ENCODE measurements at regions not wholly inside any gene's neighbourhood (a gene's known extent, or its start where the extent isn't known, plus 50 kb on each side); places are given as distances from the start of the nearest gene placed in this dataset.

DNA sequence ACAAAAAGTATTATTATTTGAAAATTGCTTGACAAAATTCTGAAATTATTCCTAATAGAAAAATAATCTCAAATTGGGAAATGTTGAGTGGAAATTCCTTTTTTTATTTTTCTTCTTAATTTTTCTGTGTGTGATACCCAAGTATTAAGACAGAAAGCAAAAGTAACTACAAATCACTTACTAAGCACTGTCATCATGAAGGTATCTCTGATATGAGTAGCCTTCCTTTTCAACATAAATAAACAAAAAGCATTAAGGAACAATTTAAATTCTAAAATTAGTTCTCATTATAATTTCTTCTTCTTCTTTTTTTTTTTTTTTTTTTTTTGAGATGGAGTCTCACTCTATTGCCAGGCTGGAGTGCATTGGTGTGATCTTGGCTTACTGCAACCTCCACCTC lies 174.2 kb upstream of the RBMS1 start:
- TF ChIP-seq GATA3 (IDR thresholded peaks at IDR 0.05; ENCODE audit: low read depth, low read length) (no peak), GATA2 (IDR thresholded peaks at IDR 0.05; ENCODE audit: low read depth, low read length) (no peak)

DNA sequence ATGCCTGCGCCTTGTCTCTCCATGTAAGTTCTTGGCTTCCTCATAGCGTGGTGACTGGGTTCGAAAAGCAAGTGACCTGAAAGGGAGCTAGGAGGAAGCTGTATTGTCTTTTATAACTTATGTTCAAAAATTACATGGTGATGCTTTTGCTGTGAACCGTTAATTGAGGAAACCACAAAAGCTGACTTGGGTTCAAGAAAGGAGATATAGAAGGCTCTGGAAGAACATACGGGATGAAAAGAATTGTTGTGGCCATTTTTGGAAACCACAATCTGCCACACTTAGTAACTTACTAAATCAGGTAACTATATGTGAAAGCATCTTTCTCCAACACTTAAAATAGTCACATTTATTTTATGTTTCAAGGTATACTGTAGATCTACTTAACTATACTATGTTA lies 177.0 kb upstream of the RBMS1 start:
- TF ChIP-seq GATA2 (IDR thresholded peaks at IDR 0.05; ENCODE audit: low read depth, low read length), result no peak
- no peak for TF ChIP-seq GATA3 (IDR thresholded peaks at IDR 0.05; ENCODE audit: low read depth, low read length)

- TF ChIP-seq GATA2 (IDR thresholded peaks at IDR 0.05; ENCODE audit: low read depth, low read length) (no peak), GATA3 (IDR thresholded peaks at IDR 0.05; ENCODE audit: low read depth, low read length) (no peak)
Measured at GRCh38 chr2:160672211-160672610, 178.6 kb upstream of the RBMS1 start.

GRCh38 chr2:160674146-160674750 lies 180.6 kb upstream of the RBMS1 start:
- no peak for TF ChIP-seq GATA3 (IDR thresholded peaks at IDR 0.05; ENCODE audit: low read depth, low read length)
- TF ChIP-seq GATA2 (IDR thresholded peaks at IDR 0.05; ENCODE audit: low read depth, low read length), result no peak

- TF ChIP-seq GATA2 (IDR thresholded peaks at IDR 0.05; ENCODE audit: low read depth, low read length) (no peak), GATA3 (IDR thresholded peaks at IDR 0.05; ENCODE audit: low read depth, low read length) (no peak)
Measured at GRCh38 chr2:160679686-160680085, 186.1 kb upstream of the RBMS1 start.

DNA sequence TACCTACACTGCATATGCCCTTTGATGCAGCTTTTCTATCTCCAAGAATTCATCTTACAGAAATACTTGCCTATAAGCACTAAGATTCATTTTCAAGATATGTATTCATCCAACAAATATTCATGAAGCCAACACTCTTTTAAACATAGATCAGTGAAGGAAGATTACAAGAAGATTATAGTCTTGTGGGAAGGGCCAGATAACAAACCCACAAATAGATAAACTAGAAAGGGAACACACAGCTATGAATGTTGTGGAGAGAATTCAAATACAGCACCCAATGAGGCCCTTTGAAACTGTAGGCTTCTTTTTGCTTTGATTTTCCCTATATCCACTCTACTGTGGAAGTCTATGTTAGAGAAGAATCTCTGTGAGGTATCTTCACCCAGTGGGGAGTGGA lies 186.7 kb upstream of the RBMS1 start:
- TF ChIP-seq GATA3 (IDR thresholded peaks at IDR 0.05; ENCODE audit: low read depth, low read length) (no peak), GATA2 (IDR thresholded peaks at IDR 0.05; ENCODE audit: low read depth, low read length) (no peak)

GRCh38 chr2:160680974-160681373 lies 187.4 kb upstream of the RBMS1 start:
- TF ChIP-seq GATA2 (IDR thresholded peaks at IDR 0.05; ENCODE audit: low read depth, low read length) (no peak), GATA3 (IDR thresholded peaks at IDR 0.05; ENCODE audit: low read depth, low read length) (no peak)

- TF ChIP-seq GATA2 (IDR thresholded peaks at IDR 0.05; ENCODE audit: low read depth, low read length) (no peak), GATA3 (IDR thresholded peaks at IDR 0.05; ENCODE audit: low read depth, low read length) (no peak)
Measured at GRCh38 chr2:160683206-160683605, 189.6 kb upstream of the RBMS1 start.

DNA sequence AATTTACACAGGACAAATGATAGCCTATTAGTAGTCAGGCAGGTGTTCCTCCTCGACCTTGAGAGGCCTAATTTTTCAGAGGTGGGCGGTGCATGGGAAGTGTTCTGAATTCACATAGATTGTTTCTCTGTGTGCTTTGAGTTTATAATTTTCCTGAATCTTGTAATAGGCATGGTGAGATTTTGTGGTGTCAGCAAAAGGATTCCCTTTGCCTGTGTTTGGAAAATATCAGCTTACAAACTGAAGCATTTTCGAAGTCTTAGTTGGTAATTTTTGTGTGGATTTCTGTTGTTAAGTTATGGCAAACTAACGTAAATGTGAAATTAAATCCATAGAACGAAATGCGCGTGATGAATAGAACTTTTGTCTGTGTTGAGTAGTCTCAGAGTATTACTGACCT lies 194.0 kb upstream of the RBMS1 start:
- TF ChIP-seq GATA3 (IDR thresholded peaks at IDR 0.05; ENCODE audit: low read depth, low read length), result no peak
- TF ChIP-seq GATA2 (IDR thresholded peaks at IDR 0.05; ENCODE audit: low read depth, low read length), result no peak

- TF ChIP-seq GATA2 (IDR thresholded peaks at IDR 0.05; ENCODE audit: low read depth, low read length) (no peak), GATA3 (IDR thresholded peaks at IDR 0.05; ENCODE audit: low read depth, low read length) (no peak)
Measured at GRCh38 chr2:160689441-160689840, 195.8 kb upstream of the RBMS1 start.

DNA sequence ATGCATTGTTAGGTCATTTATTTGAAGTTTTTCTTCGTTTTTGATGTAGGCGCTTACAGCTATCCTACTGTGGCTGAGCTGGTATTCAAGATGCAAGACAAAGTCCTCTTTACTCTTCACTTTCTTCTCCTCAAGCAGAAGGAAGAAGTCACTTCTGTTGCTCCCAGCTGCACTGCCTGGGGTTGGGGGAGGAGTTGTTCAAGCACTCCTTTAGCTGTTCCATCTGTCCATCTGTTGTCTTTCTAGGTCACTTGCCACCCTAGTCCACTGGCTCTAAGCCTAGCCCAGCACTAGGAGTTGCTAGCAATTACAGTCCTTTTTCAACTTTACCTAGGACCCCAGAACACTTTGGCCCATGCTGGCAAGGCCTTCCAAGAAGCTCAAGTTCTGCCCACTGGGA lies 200.6 kb upstream of the RBMS1 start:
- no peak for TF ChIP-seq GATA2 (IDR thresholded peaks at IDR 0.05; ENCODE audit: low read depth, low read length)
- TF ChIP-seq GATA3 (IDR thresholded peaks at IDR 0.05; ENCODE audit: low read depth, low read length), result no peak

DNA sequence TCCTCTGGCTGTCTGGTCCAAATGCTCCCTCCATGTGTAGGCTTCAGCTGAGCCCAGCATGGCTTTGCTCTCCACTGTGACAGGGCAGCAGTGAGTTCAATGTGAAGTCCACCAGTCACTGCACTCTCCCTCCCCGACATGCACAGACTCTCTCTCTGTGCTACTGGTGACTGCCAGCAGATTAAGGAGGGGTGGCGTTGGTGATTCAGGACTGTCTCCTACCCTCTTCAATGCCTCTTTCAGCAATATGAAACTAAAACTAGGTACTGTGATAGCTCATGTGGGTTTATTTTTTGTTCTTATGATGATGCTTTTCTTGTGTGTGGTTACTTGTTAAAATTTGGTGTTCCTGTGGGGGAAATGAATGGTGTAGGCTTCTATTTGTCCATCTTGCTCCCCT lies 201.0 kb upstream of the RBMS1 start:
- no peak for TF ChIP-seq GATA3 (IDR thresholded peaks at IDR 0.05; ENCODE audit: low read depth, low read length)
- no peak for TF ChIP-seq GATA2 (IDR thresholded peaks at IDR 0.05; ENCODE audit: low read depth, low read length)

DNA sequence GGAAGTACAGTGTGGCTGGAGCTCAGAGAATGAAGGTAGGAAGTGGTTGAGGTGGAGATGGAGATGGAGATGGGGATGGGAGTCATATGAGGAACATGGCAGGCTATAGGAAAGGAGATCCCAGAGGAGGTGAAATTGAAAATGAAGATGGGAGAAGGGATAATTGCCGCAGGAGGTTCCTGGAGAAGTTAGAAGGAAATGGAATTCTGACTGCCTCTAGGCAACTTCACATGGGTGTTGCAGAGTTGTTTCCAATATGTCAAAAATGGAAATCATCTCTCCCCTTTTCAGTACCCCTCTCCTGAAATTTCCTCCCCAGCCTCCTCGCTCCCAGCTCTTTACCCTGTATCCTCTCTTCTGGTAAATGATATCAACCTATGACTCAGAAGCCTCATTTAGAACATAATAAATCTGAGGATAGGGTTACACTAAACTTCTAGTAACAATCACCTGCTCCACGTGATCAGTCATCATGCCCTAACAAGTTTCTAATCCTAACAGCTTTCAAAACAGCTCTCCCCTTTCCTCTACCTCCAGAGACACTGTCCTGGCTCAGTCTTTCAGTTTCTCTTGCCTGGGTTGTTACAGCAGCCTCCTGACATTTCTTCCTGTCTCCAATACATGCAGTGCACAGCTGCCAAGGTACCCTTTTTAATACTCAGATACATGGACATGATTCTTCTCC lies 201.9 kb upstream of the RBMS1 start:
- TF ChIP-seq GATA2 (IDR thresholded peaks at IDR 0.05; ENCODE audit: low read depth, low read length) (no peak), GATA3 (IDR thresholded peaks at IDR 0.05; ENCODE audit: low read depth, low read length) (no peak)

DNA sequence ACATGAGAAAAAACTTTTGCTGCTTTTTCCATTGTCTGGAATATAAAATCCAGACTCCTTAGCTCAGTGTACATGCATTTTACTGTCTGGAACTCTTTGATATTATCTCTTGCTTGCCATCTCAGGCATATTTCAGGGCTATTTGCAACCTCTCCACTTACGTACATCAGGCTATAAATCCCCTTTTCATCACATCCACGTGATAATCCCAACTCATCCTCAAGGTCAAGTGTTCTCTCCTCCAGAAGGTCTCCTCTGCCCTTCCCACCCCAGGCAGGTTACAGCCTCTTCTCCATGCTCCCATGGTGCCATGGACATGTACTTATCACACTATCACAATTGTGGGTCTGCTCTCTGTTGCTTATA lies 202.5 kb upstream of the RBMS1 start:
- TF ChIP-seq GATA2 (IDR thresholded peaks at IDR 0.05; ENCODE audit: low read depth, low read length), result no peak
- no peak for TF ChIP-seq GATA3 (IDR thresholded peaks at IDR 0.05; ENCODE audit: low read depth, low read length)

- TF ChIP-seq GATA3 (IDR thresholded peaks at IDR 0.05; ENCODE audit: low read depth, low read length), result no peak
- TF ChIP-seq GATA2 (IDR thresholded peaks at IDR 0.05; ENCODE audit: low read depth, low read length), result no peak
Measured at GRCh38 chr2:160697817-160698216, 204.2 kb upstream of the RBMS1 start.
